ENCODE measurements at regions not wholly inside any gene's neighbourhood (a gene's known extent, or its start where the extent isn't known, plus 50 kb on each side); places are given as distances from the start of the nearest gene placed in this dataset.
"Not testable (repeated sequence)": the region's sequence is repeated elsewhere in the genome, so short reads cannot be mapped to it uniquely, and the experiment has no call there.

GRCh38 chr6:154921482-154921881 is 73.6 kb upstream of the TIAM2 start:
- DNase-seq (ENCODE audit: low read depth) = no peak

- DNase-seq (ENCODE audit: low read depth) = no peak
Measured at GRCh38 chr6:154923199-154923869, 71.8 kb upstream of the TIAM2 start.

GRCh38 chr6:154925130-154925529 is 70.0 kb upstream of the TIAM2 start:
- DNase-seq (ENCODE audit: low read depth) = no peak

- no peak for DNase-seq (ENCODE audit: low read depth)
Measured at GRCh38 chr6:154926366-154926765, 68.7 kb upstream of the TIAM2 start.

- peak; percentile 26 for DNase-seq (ENCODE audit: low read depth)
Measured at GRCh38 chr6:154928325-154928922, 66.7 kb upstream of the TIAM2 start.

- DNase-seq (ENCODE audit: low read depth) = no peak
Measured at GRCh38 chr6:154930451-154930851, 64.7 kb upstream of the TIAM2 start.

- DNase-seq (ENCODE audit: low read depth) = no peak
Measured at GRCh38 chr6:154931711-154932424, 63.2 kb upstream of the TIAM2 start.

- no peak for DNase-seq (ENCODE audit: low read depth)
Measured at GRCh38 chr6:154932515-154933027, 62.5 kb upstream of the TIAM2 start.

GRCh38 chr6:154933181-154933827 is 61.8 kb upstream of the TIAM2 start:
- DNase-seq (ENCODE audit: low read depth) = no peak

GRCh38 chr6:154937306-154938220 is 57.6 kb upstream of the TIAM2 start:
- DNase-seq (ENCODE audit: low read depth) = no peak

- no peak for DNase-seq (ENCODE audit: low read depth)
Measured at GRCh38 chr6:154938221-154938580, 56.9 kb upstream of the TIAM2 start.

- DNase-seq (ENCODE audit: low read depth) = not testable (repeated sequence)
Measured at GRCh38 chr6:154938727-154939285, 56.3 kb upstream of the TIAM2 start.

GRCh38 chr6:154942770-154943169 is 52.3 kb upstream of the TIAM2 start:
- DNase-seq (ENCODE audit: low read depth) = no peak

GRCh38 chr6:154945271-154945890 is 49.7 kb upstream of the TIAM2 start:
- no peak for DNase-seq (ENCODE audit: low read depth)

Measured in T follicular helper cell (primary cell).